Right lobe of liver (tissue), 6 donors: ENCODE measurements at regions not wholly inside any gene's neighbourhood (a gene's known extent, or its start where the extent isn't known, plus 50 kb on each side); places are given as distances from the start of the nearest gene placed in this dataset.

Source experiments
- ATAC-seq, 4 donors: fragments of 200-7000 bp; cut with Tn5 transposase; one replicate each; pipeline ENCODE4 v1.9.1; 2020; ENCODE audit warnings: mild to moderate bottlenecking in 4 of 4, moderate library complexity in 4 of 4
- DNase-seq, 3 donors: peaks; one replicate each; pipeline ENCODE4 v3.0.0-alpha.2; 2020
- H3K27ac ChIP-seq, 3 donors: fragments of 200-600 bp; one replicate each; pipeline ENCODE4 v1.8.0; 2022
- H3K27me3 ChIP-seq, 2 donors: fragments of 200-600 bp; one replicate each; pipeline ENCODE4 v1.8.0; 2022
- H3K36me3 ChIP-seq, 4 donors: fragments of 200-600 bp; sonication (generic) in 1 of 4; one replicate each; pipeline versions ENCODE4 v1.5.1 to v1.8.0; 2017 to 2022; ENCODE audit warnings: control low read depth in 1 of 4
- H3K4me1 ChIP-seq, 4 donors: fragments of 200-600 bp; sonication (generic) in 1 of 4; one replicate each; pipeline versions ENCODE4 v1.5.1 to v1.8.0; 2017 to 2022; ENCODE audit warnings: control low read depth in 1 of 4
- H3K4me3 ChIP-seq, 3 donors: fragments of 200-600 bp; one replicate each; pipeline ENCODE4 v1.8.0; 2022
- H3K9me3 ChIP-seq, 4 donors: fragments of 200-600 bp; sonication (generic) in 1 of 4; one replicate each; pipeline versions ENCODE4 v1.5.1 to v1.8.0; 2017 to 2022; ENCODE audit warnings: control low read depth in 1 of 4
- POLR2A ChIP-seq: fragments of 450-650 bp; IDR thresholded peaks from one replicate; pipeline ENCODE4 v1.6.1; 2017; ENCODE audit warnings: antibody characterized with exemption, mild to moderate bottlenecking
- WGBS: methylation state at CpG from one replicate; pipeline ENCODE4 v1.1.6; 2018; ENCODE audit warnings: low coverage, low lambda C conversion rate; ENCODE audit not compliant: insufficient coverage; ENCODE audit errors: missing lambda C conversion rate; 5-methylcytosine and 5-hydroxymethylcytosine counted together
- intact Hi-C, 2 donors: fragments of 100-400 bp; cut with DNase I; formaldehyde crosslinking; loops; one replicate each; pipeline versions ENCODE4 v1.11.2 to v1.14.1; 2022
- TF ChIP-seq, protein P1 (sequence below), 4 donors: fragments of 200-600 bp in 3 of 4; fragments of 450-650 bp in 1 of 4; IDR thresholded peaks; one replicate each; pipeline versions ENCODE4 v1.5.1 to v1.8.0; 2016 to 2022; ENCODE audit warnings: antibody characterized with exemption in 4 of 4, mild to moderate bottlenecking in 2 of 4
- donor health status: DM: no; HTN: yes; CAD: no.
- donor health status: DM: no; HTN: no; CAD: no.
- donor health status: DM: no; HTN: no; CAD: no.
- donor health status: DM: no; HTN: yes; CAD: no.
- donor health status: DM: no; HTN: yes; CAD: no.

DNA sequence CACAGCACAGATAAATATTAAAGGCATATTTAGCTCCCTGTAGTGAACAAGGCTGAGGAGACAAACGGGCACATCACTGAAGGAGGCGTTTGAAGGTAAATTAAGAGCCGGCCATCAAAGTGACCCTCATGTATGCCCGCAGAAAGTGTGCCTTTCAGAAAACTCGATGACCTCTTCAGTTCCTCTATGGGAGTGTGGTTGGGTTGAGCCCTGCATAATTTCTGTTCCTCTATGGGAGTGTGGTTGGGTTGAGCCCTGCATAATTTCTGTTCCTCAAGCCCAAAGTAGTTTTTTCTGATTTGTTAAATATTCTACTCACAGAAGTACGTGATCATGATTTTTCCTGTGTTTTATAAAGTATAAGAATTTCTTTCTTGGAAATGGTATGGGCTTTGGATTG, 568.5 kb downstream of the TSN start:
- H3K9me3 ChIP-seq = no peaks in the 10 kb centered on the region
- no peak for DNase-seq
- TF ChIP-seq, protein P1, sequence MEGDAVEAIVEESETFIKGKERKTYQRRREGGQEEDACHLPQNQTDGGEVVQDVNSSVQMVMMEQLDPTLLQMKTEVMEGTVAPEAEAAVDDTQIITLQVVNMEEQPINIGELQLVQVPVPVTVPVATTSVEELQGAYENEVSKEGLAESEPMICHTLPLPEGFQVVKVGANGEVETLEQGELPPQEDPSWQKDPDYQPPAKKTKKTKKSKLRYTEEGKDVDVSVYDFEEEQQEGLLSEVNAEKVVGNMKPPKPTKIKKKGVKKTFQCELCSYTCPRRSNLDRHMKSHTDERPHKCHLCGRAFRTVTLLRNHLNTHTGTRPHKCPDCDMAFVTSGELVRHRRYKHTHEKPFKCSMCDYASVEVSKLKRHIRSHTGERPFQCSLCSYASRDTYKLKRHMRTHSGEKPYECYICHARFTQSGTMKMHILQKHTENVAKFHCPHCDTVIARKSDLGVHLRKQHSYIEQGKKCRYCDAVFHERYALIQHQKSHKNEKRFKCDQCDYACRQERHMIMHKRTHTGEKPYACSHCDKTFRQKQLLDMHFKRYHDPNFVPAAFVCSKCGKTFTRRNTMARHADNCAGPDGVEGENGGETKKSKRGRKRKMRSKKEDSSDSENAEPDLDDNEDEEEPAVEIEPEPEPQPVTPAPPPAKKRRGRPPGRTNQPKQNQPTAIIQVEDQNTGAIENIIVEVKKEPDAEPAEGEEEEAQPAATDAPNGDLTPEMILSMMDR (IDR thresholded peaks at IDR 0.05) = no peak
- TF ChIP-seq POLR2A = no peak
- no peaks in the 10 kb centered on the region for H3K36me3 ChIP-seq
- no peaks in the 10 kb centered on the region for H3K27me3 ChIP-seq
- 40% methylated on average over 6 of the region's 6 CpGs for WGBS
- ATAC-seq = peak in 1 of 4 donors; percentile 30
- H3K27ac ChIP-seq = no peak overlapping the region
- no peaks in the 10 kb centered on the region for H3K4me1 ChIP-seq
- intact Hi-C loops = no loop called here
- H3K4me3 ChIP-seq = no peak overlapping the region

DNA sequence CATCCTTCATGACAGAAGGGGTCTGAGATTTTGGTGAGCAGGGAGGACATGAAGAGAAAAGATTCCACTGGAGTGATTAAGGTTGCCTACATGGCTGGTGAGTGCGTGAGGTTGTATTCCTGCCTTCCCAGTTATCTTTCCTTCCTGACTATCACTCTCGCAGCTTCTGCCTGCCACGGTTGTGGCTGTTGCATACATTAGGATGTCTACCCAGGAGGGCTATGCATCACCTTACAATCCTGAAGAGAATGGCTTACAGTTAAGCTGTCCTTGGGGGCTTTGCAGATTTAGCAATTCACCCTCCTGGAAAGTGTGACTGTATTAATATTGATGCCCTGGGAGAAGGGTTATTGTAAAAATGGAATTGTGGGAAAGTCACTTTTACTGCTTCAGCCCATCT, 571.0 kb downstream of the TSN start:
- H3K4me3 ChIP-seq = no peak overlapping the region

DNA sequence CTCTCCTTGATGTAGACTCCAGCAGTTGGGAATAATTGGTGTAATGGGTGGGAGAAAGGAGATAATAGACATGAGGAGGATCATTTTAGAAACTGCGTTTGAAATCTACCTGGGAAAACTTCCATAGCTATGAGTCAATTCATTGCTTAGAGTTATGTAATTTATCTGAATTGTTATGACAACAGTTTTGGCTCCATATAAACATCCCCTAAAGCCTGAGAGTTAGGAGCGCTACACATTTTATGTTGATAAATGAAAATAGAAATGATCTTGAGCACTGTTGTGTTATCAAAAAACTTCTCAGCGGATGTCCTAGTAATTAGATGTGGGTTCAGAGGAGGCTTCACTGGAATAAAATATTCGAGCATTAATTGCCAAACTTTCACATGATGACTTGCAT, 573.4 kb downstream of the TSN start:
- Histone ChIP-seq H3K4me3 (no peak overlapping the region), H3K27me3 (no peaks in the 10 kb centered on the region), H3K4me1 (no peaks in the 10 kb centered on the region), H3K9me3 (no peaks in the 10 kb centered on the region), H3K36me3 (no peaks in the 10 kb centered on the region), H3K27ac (no peak overlapping the region)
- intact Hi-C loops = no loop called here
- ATAC-seq (no peak), DNase-seq (no peak)
- WGBS = 57% methylated on average over 4 of the region's 4 CpGs
- no peak for TF ChIP-seq POLR2A
- TF ChIP-seq, protein P1 (IDR thresholded peaks at IDR 0.05) = no peak

More for the DNA sequence above, 571.0 kb downstream of the TSN start:
- Histone ChIP-seq H3K36me3 (no peaks in the 10 kb centered on the region), H3K27ac (no peak overlapping the region), H3K9me3 (no peaks in the 10 kb centered on the region), H3K27me3 (no peaks in the 10 kb centered on the region), H3K4me1 (no peaks in the 10 kb centered on the region)
- no peak for TF ChIP-seq POLR2A
- TF ChIP-seq, protein P1 (IDR thresholded peaks at IDR 0.05) = no peak
- ATAC-seq (no peak), DNase-seq (no peak)
- intact Hi-C loops = no loop called here
- WGBS = 27% methylated on average over 3 of the region's 3 CpGs

DNA sequence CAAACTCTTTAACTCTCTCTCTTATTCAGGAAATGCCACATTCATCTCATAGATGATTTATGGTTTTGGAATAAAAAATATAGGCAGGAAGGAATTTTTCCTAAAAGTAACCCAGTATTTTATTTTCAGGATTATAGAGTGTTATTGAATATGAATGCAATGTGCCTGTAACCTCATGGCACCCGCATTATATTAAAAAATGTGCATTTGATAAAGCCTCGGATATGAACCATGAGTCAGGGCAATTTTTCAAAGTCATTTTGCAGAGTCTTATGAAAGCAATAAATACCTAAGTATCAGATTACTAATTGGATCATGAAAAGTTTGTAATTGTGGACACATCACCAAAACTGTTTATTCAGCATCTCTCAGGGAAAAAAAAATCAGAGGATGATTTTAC, 573.8 kb downstream of the TSN start:
- no peaks in the 10 kb centered on the region for H3K4me1 ChIP-seq
- 35% methylated on average over 2 of the region's 2 CpGs for WGBS
- no peaks in the 10 kb centered on the region for H3K9me3 ChIP-seq
- no peaks in the 10 kb centered on the region for H3K36me3 ChIP-seq
- TF ChIP-seq, protein P1 (IDR thresholded peaks at IDR 0.05) = no peak
- no peak for TF ChIP-seq POLR2A
- H3K27ac ChIP-seq = no peak overlapping the region
- H3K4me3 ChIP-seq = no peak overlapping the region
- H3K27me3 ChIP-seq = no peaks in the 10 kb centered on the region
- ATAC-seq = no peak
- intact Hi-C loops = no loop called here
- DNase-seq = no peak

DNA sequence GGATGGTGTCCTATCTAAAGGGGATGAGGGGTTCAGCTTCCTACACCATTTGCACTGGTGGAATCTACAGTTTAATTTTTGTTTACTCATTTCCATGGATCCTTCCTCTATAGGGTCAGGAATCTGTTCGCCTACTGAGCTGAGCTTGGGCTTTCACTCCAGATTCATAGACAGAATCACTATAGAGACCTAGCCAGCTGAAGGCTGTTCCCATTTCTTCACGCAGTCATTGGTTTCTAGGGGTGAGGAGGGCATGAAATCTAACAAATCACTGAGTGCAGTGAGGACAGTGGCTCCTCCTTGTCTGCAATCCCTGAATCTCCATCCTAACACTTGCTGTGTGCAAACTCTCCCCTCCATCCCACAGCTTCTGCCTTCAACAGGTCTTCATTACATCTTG, 578.5 kb downstream of the TSN start:
- WGBS = 37% methylated on average over 2 of the region's 2 CpGs
- no peak for TF ChIP-seq POLR2A
- TF ChIP-seq, protein P1 (IDR thresholded peaks at IDR 0.05) = no peak

More for the DNA sequence above, 578.5 kb downstream of the TSN start:
- no peak overlapping the region for H3K4me3 ChIP-seq
- intact Hi-C loops = no loop called here
- H3K27ac ChIP-seq = no peak overlapping the region
- no peaks in the 10 kb centered on the region for H3K9me3 ChIP-seq
- H3K36me3 ChIP-seq = no peaks in the 10 kb centered on the region
- no peak for ATAC-seq
- no peak for DNase-seq
- H3K4me1 ChIP-seq = no peaks in the 10 kb centered on the region
- no peaks in the 10 kb centered on the region for H3K27me3 ChIP-seq
